ENCODE measurements at regions not wholly inside any gene's neighbourhood (a gene's known extent, or its start where the extent isn't known, plus 50 kb on each side); places are given as distances from the start of the nearest gene placed in this dataset.

DNA sequence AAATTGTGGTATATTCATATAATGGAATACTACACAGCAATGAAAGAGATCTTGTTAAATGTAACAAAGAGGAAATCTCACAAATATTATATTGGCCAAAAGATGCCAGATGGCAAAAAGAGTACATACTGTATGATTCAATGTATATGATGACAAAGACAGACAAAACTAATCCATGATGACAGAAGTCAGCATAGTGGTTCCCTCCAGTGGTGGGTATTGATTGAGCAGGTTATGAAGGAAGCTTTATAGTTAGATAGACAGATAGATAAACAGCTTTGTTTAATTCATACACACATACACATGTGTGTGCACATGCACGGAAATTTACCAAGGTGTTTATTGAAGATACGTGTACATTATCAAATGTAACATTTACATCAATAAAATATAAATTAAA is 74.4 kb upstream of the SMIM36 start:
- H3K36me3 ChIP-seq (ENCODE audit: insufficient read depth) = no peaks in the 10 kb centered on the region
- peaks cover 2% of the 10 kb centered on the region for H3K4me1 ChIP-seq (ENCODE audit: insufficient read depth)
- WGBS = 96% methylated on average over 2 of the region's 2 CpGs
- DNase-seq (ENCODE audit: extremely low spot score) = no peak
- H3K4me3 ChIP-seq (ENCODE audit: low read depth, low read length) = no peak overlapping the region
- no peak overlapping the region for H3K27ac ChIP-seq (ENCODE audit: low read depth)

DNA sequence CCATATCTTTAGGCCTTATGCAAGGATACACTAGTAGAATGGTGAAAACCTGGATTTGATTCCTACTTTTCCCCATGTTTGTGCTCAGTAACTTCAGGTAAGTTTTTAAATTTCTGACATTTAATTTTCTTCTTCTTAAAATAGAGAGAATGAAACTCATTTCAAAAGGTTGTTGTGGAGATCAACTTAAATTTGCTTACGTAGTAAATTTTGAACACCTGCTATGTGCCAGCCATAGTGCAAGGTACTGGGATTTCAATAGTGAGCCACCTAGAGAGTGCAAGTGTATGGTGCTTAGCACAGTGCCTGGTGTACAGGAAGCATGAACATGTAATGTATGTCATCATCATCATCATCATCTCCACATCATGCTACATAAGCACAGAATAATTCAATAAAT is 73.6 kb upstream of the SMIM36 start:
- no peak overlapping the region for H3K27ac ChIP-seq (ENCODE audit: low read depth)
- no peak for DNase-seq (ENCODE audit: extremely low spot score)

DNA sequence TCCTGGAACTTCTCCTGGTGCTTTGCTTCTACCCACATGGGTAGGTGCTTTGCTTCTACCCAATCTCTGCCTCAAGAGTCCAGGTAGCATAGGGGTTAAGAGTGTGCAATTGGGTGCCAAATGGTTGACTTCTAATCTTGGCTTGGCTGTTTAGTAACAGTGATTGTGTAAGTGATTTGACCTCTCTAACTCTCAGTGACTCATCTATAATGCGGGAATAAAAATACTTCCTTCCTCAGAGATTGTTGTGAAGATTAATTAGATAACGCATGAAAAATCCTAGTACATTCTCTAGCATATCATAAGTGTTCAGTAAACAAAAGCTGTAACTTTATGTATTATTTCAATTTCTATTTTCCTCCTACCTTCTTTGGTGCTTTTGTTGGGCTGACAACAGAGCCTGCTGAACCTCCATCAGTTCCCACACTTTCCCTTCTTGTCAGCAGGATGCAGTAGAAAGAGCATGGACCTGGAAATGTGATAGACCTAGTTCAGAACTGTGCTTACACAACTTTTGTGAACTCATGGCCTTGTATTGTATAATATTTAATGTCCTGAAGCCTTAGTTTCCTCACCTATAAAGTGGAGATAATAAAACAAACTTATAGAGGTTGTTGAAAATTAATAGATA is 72.9 kb upstream of the SMIM36 start:
- H3K4me3 ChIP-seq (ENCODE audit: low read depth, low read length) = no peak overlapping the region
- H3K36me3 ChIP-seq (ENCODE audit: insufficient read depth) = no peaks in the 10 kb centered on the region
- WGBS = 52% methylated on average over 2 of the region's 2 CpGs
- H3K27ac ChIP-seq (ENCODE audit: low read depth) = no peak overlapping the region
- H3K4me1 ChIP-seq (ENCODE audit: insufficient read depth) = peaks cover 2% of the 10 kb centered on the region
- DNase-seq (ENCODE audit: extremely low spot score) = no peak

More for the DNA sequence above, 73.6 kb upstream of the SMIM36 start:
- H3K36me3 ChIP-seq (ENCODE audit: insufficient read depth) = no peaks in the 10 kb centered on the region
- 52% methylated on average over 1 of the region's 1 CpG for WGBS
- peaks cover 2% of the 10 kb centered on the region for H3K4me1 ChIP-seq (ENCODE audit: insufficient read depth)
- H3K4me3 ChIP-seq (ENCODE audit: low read depth, low read length) = no peak overlapping the region

DNA sequence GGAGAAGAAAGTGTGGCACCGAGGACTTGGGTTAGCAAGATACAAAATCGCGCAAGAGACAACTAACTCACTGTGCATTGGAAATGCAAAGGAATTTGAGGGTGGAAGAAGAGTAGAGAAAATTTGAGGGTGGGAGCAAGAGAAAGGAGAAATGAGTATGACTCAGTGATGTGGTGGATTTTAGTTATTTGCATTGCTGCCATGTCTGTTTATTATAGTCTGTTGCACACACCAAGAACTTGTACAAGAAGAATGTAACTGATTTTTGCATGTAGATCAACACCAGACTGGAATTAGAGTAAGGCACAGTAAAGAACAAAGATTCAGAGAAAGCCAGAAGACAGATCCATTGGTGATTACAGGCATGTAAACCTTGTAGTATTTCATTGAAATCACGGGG is 71.6 kb upstream of the SMIM36 start:
- H3K4me1 ChIP-seq (ENCODE audit: insufficient read depth) = no peaks in the 10 kb centered on the region
- no peak for DNase-seq (ENCODE audit: extremely low spot score)
- H3K36me3 ChIP-seq (ENCODE audit: insufficient read depth) = no peaks in the 10 kb centered on the region
- WGBS = 91% methylated on average over 4 of the region's 4 CpGs
- no peak overlapping the region for H3K4me3 ChIP-seq (ENCODE audit: low read depth, low read length)
- H3K27ac ChIP-seq (ENCODE audit: low read depth) = no peak overlapping the region

- no peak for DNase-seq (ENCODE audit: extremely low spot score)
- Histone ChIP-seq H3K27ac (ENCODE audit: low read depth) (no peak overlapping the region), H3K4me1 (ENCODE audit: insufficient read depth) (no peaks in the 10 kb centered on the region), H3K4me3 (ENCODE audit: low read depth, low read length) (no peak overlapping the region), H3K36me3 (ENCODE audit: insufficient read depth) (no peaks in the 10 kb centered on the region)
- WGBS = 84% methylated on average over 5 of the region's 5 CpGs
Observed at GRCh38 chr17:55580596-55581133, 69.4 kb upstream of the SMIM36 start.

- Histone ChIP-seq H3K4me1 (ENCODE audit: insufficient read depth) (no peaks in the 10 kb centered on the region), H3K36me3 (ENCODE audit: insufficient read depth) (no peaks in the 10 kb centered on the region), H3K27ac (ENCODE audit: low read depth) (no peak overlapping the region), H3K4me3 (ENCODE audit: low read depth, low read length) (no peak overlapping the region)
- WGBS = 77% methylated on average over 14 of the region's 14 CpGs
- no peak for DNase-seq (ENCODE audit: extremely low spot score)
Observed at GRCh38 chr17:55577687-55578086, 66.4 kb upstream of the SMIM36 start.

- Histone ChIP-seq H3K4me3 (ENCODE audit: low read depth, low read length) (peak overlapping the region; percentile 15), H3K36me3 (ENCODE audit: insufficient read depth) (no peaks in the 10 kb centered on the region), H3K4me1 (ENCODE audit: insufficient read depth) (no peaks in the 10 kb centered on the region), H3K27ac (ENCODE audit: low read depth) (peak overlapping the region; percentile 78)
- 31% methylated on average over 9 of the region's 9 CpGs for WGBS
- no peak for DNase-seq (ENCODE audit: extremely low spot score)
Observed at GRCh38 chr17:55576996-55577586, 65.8 kb upstream of the SMIM36 start.

DNA sequence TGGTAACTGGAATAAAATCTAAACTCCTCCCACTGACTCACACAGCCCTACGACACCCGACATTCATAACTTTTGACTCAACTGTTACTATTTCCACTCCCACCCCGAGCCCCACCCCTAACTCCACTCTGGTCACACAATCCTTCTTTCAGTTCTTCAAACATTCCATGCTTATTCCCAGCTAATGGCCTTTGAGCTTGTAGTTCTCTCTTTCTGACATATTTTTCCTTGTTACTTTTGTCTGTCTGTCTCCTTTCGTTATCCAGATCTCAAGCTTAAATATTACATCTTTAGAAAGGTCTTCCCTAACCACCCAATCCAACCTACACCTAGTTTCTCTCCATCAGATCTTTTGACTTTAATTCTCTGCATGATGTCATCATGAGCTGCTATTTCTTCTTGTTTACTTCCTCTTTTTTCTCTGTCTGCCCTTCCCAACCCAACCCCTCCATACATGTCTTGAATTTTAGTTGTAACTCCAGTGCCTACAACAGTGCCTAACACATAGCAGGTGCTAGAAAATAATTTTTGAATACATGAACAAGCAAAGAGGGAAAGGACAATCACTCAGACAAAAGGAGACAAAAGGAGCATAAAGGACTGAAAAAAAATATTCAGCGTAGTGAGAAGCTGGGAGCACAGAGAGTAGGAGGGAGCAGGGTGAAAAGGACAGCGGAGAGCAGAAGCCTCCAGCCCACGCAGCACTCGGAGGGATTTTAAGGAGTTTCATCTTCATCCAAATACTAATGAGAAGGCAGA is 65.2 kb upstream of the SMIM36 start:
- Histone ChIP-seq H3K4me1 (ENCODE audit: insufficient read depth) (no peaks in the 10 kb centered on the region), H3K36me3 (ENCODE audit: insufficient read depth) (no peaks in the 10 kb centered on the region), H3K4me3 (ENCODE audit: low read depth, low read length) (no peak overlapping the region), H3K27ac (ENCODE audit: low read depth) (peak overlapping the region; percentile 78)
- WGBS = 46% methylated on average over 8 of the region's 8 CpGs
- DNase-seq (ENCODE audit: extremely low spot score) = no peak

- Histone ChIP-seq H3K4me3 (ENCODE audit: low read depth, low read length) (no peak overlapping the region), H3K36me3 (ENCODE audit: insufficient read depth) (no peaks in the 10 kb centered on the region), H3K4me1 (ENCODE audit: insufficient read depth) (no peaks in the 10 kb centered on the region), H3K27ac (ENCODE audit: low read depth) (no peak overlapping the region)
- no peak for DNase-seq (ENCODE audit: extremely low spot score)
- WGBS = 97% methylated on average over 4 of the region's 4 CpGs
Observed at GRCh38 chr17:55575058-55575636, 63.9 kb upstream of the SMIM36 start.

- H3K4me3 ChIP-seq (ENCODE audit: low read depth, low read length) = no peak overlapping the region
- no peak overlapping the region for H3K27ac ChIP-seq (ENCODE audit: low read depth)
- DNase-seq (ENCODE audit: extremely low spot score) = no peak
- H3K36me3 ChIP-seq (ENCODE audit: insufficient read depth) = no peaks in the 10 kb centered on the region
- H3K4me1 ChIP-seq (ENCODE audit: insufficient read depth) = no peaks in the 10 kb centered on the region
- 97% methylated on average over 2 of the region's 2 CpGs for WGBS
Observed at GRCh38 chr17:55572599-55572998, 61.3 kb upstream of the SMIM36 start.

DNA sequence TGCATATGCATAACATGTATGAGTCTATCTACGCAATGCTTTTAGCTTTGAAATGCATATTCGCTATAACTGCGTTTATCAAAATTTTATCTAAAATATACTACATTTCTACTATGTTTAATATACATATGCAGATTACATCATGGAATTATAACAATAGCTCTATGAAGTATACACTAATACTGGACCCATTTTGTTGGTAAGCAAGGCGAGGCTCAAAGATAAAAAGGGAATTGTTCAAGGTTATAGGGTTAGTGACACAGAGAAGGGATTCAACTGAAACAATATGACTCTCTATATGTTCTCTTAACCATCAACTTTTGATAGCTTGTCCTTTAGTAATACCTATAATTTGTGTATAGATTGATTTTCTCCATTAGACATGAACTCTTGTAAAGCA is 60.9 kb upstream of the SMIM36 start:
- WGBS = 97% methylated on average over 4 of the region's 4 CpGs
- no peak for DNase-seq (ENCODE audit: extremely low spot score)
- Histone ChIP-seq H3K4me1 (ENCODE audit: insufficient read depth) (no peaks in the 10 kb centered on the region), H3K4me3 (ENCODE audit: low read depth, low read length) (no peak overlapping the region), H3K36me3 (ENCODE audit: insufficient read depth) (no peaks in the 10 kb centered on the region), H3K27ac (ENCODE audit: low read depth) (no peak overlapping the region)

GRCh38 chr17:55571095-55571494 is 59.8 kb upstream of the SMIM36 start:
- no peaks in the 10 kb centered on the region for H3K36me3 ChIP-seq (ENCODE audit: insufficient read depth)
- no peak overlapping the region for H3K4me3 ChIP-seq (ENCODE audit: low read depth, low read length)
- no peaks in the 10 kb centered on the region for H3K4me1 ChIP-seq (ENCODE audit: insufficient read depth)
- H3K27ac ChIP-seq (ENCODE audit: low read depth) = no peak overlapping the region
- 96% methylated on average over 2 of the region's 2 CpGs for WGBS
- no peak for DNase-seq (ENCODE audit: extremely low spot score)

DNA sequence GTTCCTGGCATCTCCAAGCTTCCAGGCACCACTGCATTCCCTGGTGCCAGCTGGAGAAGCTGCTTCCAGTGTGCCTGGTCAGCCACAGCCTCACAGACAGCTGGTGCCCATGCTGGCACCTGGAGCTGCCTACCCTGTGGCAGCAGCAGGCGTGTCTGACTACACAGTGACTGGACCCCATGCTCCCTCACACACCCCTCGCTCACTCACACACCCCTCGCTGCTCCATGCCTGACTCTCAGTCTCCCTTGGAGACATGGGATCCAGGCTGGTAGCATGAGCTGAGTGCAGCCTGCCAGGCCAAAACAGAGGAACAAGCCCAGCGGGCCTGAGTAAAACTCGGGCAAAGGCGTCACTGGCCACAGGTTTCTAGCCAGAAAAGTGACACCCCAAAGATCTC is 59.1 kb upstream of the SMIM36 start:
- DNase-seq (ENCODE audit: extremely low spot score) = no peak
- WGBS = 95% methylated on average over 6 of the region's 6 CpGs
- Histone ChIP-seq H3K36me3 (ENCODE audit: insufficient read depth) (no peaks in the 10 kb centered on the region), H3K4me3 (ENCODE audit: low read depth, low read length) (no peak overlapping the region), H3K27ac (ENCODE audit: low read depth) (no peak overlapping the region), H3K4me1 (ENCODE audit: insufficient read depth) (no peaks in the 10 kb centered on the region)

Data from urinary bladder (tissue), 3 donors.